ENCODE measurements at regions not wholly inside any gene's neighbourhood (a gene's known extent, or its start where the extent isn't known, plus 50 kb on each side); places are given as distances from the start of the nearest gene placed in this dataset.
"Not testable (repeated sequence)": the region's sequence is repeated elsewhere in the genome, so short reads cannot be mapped to it uniquely, and the experiment has no call there.

GRCh38 chr3:181609030-181609767 lies 102.5 kb upstream of the SOX2 start:
- DNase-seq (ENCODE audit: low read depth), result no peak

DNA sequence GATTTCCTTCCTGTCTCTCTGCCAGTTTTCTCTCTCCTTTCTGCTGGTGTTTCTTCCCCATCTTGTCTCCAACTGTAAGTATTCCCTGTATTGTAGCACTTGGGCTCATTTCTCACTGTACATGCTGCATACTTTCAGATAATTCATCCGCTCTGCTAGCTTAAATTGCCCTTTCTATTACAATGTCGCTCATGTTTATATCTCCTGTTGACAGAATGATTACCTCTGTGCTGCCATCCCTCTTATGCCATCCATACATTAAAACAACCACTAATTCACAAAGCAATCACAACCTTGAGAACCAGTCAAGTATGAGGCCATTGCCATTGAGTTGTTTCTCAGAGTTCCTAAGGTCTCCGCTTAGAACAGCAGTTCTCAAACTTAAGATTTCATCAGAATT lies 107.5 kb upstream of the SOX2 start:
- DNase-seq (ENCODE audit: low read depth), result no peak

DNA sequence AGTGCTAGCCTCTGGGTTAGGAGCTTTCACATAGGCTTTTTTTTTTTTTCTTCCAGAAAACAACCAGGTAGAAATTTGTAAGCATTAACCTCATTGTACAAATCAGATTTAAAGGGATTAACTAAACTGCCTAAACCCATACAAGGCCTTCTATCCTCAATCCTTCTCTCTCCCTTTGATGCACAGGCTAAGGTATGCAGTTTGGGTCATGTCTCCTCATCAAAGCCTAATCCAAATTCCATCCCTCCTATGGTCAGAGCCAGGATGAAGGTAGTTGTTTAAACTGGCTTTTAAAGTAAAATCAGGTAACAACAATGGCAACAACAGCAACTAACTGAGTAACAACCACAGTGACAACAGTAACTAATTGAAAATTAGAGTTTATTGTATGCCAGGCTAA lies 115.6 kb upstream of the SOX2 start:
- DNase-seq (ENCODE audit: low read depth), result no peak

DNA sequence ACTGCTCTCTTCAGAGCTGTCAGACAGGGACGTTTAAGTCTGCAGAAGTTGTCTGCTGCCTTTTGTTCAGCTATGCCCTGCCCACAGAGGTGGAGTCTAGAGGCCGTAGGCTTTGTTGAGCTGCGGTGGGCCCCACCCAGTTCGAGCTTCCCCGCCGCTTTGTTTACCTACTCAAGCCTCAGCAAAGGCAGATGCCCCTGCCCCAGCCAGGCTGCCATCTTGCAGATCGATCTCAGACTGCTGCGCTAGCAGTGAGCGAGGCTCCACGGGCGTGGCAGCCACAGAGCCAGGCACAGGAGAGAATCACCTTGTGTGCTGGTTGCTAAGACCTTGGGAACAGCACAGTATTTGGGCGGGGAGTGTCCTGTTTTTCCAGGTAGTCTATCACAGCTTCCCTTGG lies 120.8 kb upstream of the SOX2 start:
- not testable (repeated sequence) for DNase-seq (ENCODE audit: low read depth)

GRCh38 chr3:181582619-181583018 lies 129.1 kb upstream of the SOX2 start:
- DNase-seq (ENCODE audit: low read depth), result no peak

- no peak for DNase-seq (ENCODE audit: low read depth)
Measured at GRCh38 chr3:181581656-181582055, 130.1 kb upstream of the SOX2 start.

- no peak for DNase-seq (ENCODE audit: low read depth)
Measured at GRCh38 chr3:181578743-181579142, 133.0 kb upstream of the SOX2 start.

DNA sequence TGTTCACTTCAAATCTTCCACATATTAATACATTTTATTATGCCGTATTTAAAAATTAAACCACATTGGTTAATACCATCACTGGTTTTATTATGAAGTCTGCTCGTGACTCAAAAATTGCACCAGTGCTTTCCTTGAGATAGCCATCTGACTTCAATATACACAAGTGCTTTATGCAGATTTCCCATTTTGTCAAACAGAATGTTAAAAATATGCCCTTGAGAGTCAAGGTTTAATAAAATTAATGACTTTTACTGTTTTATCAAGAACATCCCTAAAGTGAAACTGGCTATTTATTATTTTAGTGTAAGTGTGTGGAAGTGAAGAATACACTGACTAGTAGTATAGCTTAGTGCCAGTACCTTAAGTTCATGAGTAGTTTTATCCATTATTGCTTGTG lies 139.3 kb upstream of the SOX2 start:
- no peak for DNase-seq (ENCODE audit: low read depth)

- DNase-seq (ENCODE audit: low read depth), result no peak
Measured at GRCh38 chr3:181570472-181570871, 141.3 kb upstream of the SOX2 start.

DNA sequence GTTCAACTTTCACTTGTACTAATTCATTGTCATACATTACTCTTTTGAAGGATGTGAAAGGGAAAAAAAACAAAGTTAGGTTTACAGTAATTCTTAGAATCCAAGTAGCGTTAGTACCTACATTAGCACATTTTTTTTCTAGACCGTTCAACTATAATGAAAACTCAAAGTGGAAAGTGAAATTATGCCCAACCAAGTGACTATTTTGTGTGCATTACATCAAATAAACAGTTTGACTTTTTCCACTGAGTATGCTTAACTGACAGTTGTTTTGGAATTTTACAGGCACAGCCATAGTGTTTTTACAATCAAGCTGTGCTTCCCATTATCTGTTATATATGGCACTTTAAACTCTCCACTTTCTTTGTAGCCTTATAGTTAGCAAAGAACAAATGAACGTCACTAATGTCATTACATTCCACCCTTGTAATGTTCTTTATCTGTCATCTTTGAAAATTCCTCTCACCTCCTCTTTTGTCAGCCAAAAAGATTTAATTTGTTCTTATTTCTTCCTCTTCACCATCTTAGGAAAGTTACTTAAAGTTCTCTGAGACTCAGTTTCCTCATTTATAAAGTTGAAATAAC lies 142.3 kb upstream of the SOX2 start:
- DNase-seq (ENCODE audit: low read depth), result no peak

GRCh38 chr3:181568693-181569092 lies 143.0 kb upstream of the SOX2 start:
- DNase-seq (ENCODE audit: low read depth), result no peak

DNA sequence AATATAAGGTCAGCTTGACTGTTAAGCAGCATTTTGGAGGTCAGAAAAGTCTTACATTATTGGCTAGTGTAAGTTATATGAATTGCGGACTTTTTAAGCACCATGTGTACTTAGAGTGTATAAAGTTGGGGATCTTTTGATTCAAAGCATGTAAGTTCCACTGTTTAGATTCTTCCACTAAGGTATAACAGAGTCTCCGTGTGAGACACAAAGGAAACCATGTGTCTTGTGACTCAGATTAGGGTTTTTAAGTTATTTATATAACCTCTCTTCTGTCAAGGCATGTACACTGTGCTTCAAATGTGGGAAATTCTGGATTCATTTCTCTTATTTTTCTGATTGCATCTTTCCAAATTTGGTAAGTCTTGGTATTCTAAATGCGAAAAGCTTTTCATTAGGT lies 143.5 kb upstream of the SOX2 start:
- no peak for DNase-seq (ENCODE audit: low read depth)

- no peak for DNase-seq (ENCODE audit: low read depth)
Measured at GRCh38 chr3:181567311-181568075, 144.2 kb upstream of the SOX2 start.

GRCh38 chr3:181565416-181565815 lies 146.3 kb upstream of the SOX2 start:
- no peak for DNase-seq (ENCODE audit: low read depth)

DNA sequence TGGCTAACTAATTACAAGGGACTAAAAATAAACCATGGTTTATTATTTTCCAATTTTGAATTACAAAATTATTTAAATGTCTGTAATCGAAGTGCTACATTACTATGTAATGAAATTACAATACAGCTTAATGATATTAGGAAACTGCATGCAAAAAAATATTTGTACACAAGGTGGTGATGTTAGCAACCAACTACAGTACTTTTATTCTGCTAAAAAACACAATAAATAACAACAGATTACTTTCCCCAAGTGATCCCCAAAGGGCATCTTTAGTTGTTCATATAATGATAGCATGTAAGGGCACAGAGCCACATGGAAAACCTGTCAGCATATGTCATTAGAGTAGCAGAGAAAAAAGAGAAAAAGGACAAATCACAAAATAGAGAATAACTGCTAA lies 147.5 kb upstream of the SOX2 start:
- DNase-seq (ENCODE audit: low read depth), result no peak

DNA sequence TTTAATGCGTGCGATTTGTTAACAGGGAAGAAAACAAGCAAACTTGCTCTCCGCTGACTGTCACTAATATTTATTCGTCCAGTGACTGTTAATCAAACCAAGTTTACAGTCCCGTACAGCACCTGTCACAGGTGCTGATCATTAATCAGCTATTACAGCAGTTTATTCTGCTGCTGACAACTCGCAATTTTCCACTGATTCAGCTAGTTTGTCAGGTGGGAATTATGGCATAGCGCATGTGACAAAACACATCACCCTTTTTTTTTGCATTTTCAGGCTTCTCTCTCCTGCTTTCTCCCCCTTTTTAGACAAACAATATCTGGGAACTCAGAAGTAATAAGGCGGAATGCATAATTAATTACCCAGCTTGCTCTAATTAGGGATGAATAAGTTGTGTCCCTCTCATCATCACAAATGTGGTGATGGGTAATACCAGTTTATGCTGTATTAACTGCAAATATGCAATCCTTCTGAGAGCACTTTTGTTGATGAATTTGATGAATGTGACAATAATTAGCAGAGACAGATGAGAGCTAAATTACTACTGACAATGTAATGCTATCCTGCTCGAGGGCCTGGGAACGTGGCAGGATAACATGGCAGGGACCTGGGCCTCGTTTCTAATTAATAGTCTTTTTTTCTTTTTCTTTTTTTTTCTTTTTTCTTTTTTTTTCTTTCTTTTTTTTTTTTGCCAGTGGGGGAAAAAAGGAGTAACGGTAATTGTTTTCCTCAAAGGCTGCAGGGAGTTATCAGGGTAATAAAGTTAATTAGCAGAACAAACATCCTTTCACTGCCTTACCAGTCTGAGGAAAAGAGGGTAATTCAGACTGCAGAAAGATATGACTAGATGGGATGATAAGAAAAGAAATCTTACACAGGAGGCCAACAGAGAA lies 150.3 kb upstream of the SOX2 start:
- DNase-seq (ENCODE audit: low read depth), result no peak

DNA sequence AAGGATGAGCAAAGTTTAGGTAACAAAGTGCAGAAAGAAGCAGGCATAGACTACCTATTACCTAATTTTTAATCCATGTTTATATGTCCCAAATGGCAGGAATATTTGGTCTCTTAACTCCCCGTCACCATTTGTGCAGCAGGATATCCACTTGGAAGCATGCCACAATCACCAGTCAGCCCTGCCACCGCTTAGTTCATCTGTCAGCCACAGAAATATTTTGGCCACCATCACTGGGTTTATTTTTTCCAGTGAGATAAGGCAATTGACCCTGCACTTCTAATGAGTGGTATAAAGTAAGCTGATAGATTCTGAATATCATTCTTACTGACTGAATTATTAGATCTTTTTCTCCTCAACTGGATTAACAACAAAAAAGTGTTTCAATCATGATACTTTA lies 152.9 kb upstream of the SOX2 start:
- DNase-seq (ENCODE audit: low read depth), result no peak

DNA sequence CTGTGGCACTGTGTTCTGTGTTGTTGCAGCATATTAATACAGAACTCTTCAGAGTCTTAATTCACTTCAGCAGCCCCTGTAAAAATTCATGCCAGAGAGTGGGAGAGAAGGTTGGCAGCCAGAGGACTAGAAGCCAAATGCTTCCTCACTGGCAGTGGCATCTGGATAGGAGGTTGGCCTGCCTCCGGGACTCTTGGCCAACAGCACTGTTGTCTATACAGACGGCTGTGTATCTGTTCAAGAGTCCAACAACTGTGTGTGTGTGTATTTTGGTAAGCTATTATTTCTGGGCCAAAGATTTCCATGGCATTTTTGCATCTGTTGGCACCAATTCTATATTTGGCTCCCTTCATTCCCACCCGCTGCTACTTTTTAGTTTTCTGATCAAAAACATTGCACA lies 156.0 kb upstream of the SOX2 start:
- no peak for DNase-seq (ENCODE audit: low read depth)

- DNase-seq (ENCODE audit: low read depth), result no peak
Measured at GRCh38 chr3:181554233-181554765, 157.4 kb upstream of the SOX2 start.

DNA sequence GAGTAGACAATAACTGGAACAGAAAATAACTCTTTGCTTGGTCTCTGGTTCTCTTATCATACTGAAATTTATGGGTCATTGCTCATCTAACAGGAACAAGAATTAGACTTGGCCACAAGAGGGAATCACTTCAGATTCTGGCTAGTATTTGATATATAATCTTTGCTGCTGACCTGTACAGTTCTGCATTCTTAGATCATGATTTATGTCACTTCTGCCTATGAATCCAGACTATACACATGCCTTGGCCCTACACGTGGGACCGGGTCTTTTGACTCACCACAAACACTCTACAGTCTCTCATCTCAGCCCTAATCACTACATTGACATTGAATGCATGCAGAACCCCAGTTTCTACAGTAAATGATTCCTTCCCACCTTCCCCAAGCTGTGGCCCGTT lies 162.5 kb upstream of the SOX2 start:
- no peak for DNase-seq (ENCODE audit: low read depth)

DNA sequence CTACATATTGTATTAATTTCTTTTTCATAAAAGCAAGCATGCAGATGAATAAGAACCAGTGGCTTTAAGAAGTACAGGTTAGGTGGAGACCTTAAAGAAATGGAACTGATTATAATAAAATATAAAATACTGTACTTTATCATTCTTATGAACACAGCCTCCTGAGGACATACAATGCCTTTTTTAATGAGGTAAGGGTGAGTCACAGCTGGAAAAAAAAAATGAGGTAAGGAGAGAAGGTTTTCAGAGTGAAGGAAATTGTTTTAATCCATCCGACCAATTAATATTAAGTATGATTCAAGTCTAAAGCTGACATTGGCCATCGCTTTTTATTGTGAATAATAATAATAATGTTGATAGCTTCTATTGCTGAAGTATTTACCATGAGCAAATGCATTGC lies 170.3 kb upstream of the SOX2 start:
- no peak for DNase-seq (ENCODE audit: low read depth)

DNA sequence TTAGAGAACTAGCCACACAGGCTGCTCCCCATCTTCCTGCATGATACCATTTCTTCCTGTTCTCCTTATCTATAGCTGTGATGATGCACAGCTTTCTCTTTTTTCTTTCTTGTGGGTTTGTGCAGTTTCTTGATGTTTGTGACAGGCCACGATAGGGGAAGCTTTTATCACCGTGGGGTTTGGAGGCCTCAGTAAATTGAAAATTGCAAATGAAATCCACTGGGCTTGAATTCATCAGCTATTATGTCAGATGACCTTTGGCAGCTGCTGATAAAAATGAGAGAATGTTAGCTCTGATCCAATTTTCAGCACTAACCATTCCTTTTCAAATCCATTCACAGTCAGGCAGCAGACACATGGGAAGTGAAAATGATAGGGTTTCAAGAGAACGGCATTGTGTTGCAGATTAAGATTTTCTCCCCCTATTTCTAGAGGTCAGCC lies 176.9 kb upstream of the SOX2 start:
- DNase-seq (ENCODE audit: low read depth), result no peak

All from EH (cell line).